SIG-M5 treated with dmso at 0.1 percent for 504 hours (cell line): ENCODE measurements at regions not wholly inside any gene's neighbourhood (a gene's known extent, or its start where the extent isn't known, plus 50 kb on each side); places are given as distances from the start of the nearest gene placed in this dataset.

Experiments used
- DNase-seq: peaks from one replicate; lab custom pipeline; 2025; ENCODE audit not compliant: unreplicated experiment; lab: John Stamatoyannopoulos, UW

DNA sequence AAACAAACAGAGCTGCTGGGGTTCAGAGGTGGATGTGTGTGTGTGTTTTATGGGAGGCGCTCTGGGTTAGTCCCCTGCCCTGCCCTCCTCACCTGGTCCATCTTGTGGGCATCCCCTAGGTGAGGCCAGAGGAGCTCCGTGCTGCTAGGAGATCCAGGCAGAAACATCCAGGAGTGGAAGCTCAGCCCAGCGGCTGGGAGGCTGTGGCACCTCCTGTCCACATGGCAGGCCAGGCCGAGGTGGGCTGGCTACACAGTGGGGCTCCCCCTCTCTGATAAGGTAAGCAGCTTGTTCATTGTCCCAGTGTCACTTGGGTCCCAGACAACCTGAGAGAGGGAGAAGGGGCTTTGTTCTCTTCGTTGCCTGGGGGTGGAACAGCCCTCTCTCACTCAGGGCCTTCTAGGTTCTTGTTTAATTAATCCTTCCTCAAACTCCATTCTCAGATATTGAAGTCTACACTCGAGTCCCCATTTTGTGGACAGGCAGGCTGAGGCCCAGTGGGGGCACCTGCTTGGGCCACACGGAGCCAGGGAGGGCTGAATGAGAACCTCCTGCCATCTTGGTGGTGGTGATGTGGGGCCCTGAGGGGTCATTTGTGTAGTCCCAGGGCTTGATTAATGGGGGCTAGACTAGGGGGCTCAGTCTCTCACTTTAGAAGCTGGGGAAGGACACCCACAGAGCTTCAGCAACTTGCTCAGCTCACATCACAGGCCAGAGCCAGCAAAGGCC is 216.8 kb upstream of the GPR26 start:
- DNase-seq, result no peak

- no peak for DNase-seq
Measured at GRCh38 chr10:123450956-123451605, 215.1 kb upstream of the GPR26 start.

DNA sequence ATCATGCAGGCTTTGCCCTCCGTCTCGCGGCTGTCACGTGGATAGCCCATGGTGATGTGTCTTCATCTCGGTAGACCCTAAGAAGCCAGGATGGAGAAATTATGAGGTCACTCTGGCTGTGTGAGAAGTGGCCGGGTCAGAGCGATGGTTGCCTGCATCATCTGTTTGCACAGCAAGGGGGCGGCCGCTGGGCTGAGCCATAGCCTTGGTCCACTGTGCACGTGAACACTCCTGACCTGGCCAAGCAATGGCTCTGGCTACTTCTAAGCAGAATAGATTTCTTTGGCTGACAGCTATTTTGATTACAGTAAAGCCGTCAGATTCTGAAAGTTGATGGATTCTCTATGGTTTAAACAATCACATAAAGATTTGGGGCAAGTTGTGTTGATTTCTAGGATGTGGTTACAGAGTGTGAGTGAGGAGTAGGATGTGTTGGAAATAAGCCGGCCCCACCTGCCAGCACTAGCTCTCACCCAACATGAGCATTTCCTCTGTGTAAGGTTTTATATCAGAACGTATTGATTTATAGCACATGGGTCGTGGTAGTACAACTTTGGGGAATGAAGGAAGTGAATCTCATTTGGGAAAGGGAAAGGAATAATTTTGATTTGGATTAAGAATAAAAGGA is 214.4 kb upstream of the GPR26 start:
- DNase-seq, result no peak

GRCh38 chr10:123454987-123455386 is 211.2 kb upstream of the GPR26 start:
- no peak for DNase-seq

- no peak for DNase-seq
Measured at GRCh38 chr10:123455861-123456260, 210.3 kb upstream of the GPR26 start.

DNA sequence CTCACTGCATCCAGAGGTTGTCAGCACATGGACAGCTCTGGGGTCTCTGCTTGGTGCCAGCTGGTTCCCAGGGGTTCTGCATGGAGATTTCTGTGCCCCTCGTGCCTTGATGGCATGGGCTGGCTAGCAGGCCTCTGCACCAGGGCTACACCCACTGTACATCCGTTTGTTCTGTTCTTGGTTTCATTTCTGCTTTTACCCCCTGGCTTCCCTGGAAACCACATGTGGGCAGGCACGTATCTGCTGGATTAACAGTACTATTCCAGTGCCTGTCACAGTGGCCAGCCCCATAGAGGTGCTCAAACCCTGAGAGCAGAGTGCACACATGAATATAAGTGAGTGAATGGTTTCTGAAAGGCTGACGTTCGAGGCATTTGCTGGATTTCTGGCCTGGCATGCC is 207.2 kb upstream of the GPR26 start:
- DNase-seq, result no peak

GRCh38 chr10:123459371-123460091 is 206.6 kb upstream of the GPR26 start:
- no peak for DNase-seq

- DNase-seq, result no peak
Measured at GRCh38 chr10:123462246-123462645, 203.9 kb upstream of the GPR26 start.

GRCh38 chr10:123462756-123463155 is 203.4 kb upstream of the GPR26 start:
- no peak for DNase-seq

DNA sequence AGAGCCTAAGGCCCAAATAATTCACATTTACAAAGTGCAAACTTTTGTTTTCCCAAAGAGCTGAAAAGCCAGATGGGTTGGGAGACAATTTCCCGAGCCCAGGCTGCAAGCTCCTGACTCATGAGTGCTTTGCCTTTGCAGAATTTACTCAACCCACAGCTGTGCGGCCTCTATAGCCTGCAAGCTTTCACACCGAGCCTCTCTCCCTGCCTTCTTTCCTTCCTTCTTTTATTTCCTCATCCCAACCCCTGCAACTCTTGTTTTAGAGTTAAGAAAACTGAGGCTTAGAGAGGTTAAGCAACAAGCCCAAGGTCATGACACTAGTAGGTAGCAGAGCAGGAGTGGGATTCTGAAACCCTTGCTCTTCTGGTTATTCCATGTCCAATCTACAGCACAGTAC is 203.0 kb upstream of the GPR26 start:
- peak; percentile 59 for DNase-seq

GRCh38 chr10:123463698-123464097 is 202.5 kb upstream of the GPR26 start:
- DNase-seq, result no peak

GRCh38 chr10:123464430-123465323 is 201.5 kb upstream of the GPR26 start:
- DNase-seq, result peak; percentile 41

GRCh38 chr10:123470336-123470921 is 195.7 kb upstream of the GPR26 start:
- DNase-seq, result no peak

- no peak for DNase-seq
Measured at GRCh38 chr10:123471811-123472210, 194.3 kb upstream of the GPR26 start.

GRCh38 chr10:123472606-123473005 is 193.5 kb upstream of the GPR26 start:
- no peak for DNase-seq

DNA sequence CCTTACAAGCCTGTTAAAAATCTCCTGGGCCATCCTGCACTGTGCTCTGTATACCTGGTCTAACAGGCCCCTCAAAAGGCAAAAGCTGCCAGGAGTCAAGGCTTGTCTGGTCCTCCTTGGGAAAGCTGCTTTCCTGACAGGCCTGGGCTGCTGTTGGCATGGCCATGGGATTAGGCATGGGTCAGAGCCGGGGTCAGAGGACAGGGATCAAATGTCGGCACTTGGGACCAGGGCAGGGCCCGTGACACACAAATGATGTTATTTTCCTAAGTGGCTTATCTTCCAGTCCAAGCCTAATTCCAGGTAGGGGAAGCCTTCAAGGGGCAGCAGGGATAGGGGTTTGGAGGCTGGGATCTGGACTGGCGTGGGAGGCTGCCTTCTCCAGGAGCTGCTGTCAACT is 191.5 kb upstream of the GPR26 start:
- no peak for DNase-seq

DNA sequence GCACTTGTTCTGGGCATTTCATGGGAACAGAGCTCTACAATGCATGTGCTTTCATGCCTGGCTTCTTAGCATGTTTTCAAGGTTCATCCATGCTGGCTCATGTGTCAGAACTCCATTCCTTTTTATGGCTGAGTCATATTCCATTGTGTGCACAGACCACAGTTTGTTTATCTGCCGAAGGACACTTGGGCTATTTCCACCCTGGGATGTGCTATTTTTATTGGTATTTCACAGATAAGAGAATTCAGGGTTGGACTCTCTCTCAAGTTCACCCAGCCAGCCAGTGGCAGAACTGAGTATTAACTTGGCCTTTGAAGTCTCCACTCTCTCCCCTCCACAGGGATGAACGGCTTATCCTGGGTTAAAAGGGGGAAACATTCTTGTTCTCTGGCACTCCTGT is 190.7 kb upstream of the GPR26 start:
- no peak for DNase-seq

DNA sequence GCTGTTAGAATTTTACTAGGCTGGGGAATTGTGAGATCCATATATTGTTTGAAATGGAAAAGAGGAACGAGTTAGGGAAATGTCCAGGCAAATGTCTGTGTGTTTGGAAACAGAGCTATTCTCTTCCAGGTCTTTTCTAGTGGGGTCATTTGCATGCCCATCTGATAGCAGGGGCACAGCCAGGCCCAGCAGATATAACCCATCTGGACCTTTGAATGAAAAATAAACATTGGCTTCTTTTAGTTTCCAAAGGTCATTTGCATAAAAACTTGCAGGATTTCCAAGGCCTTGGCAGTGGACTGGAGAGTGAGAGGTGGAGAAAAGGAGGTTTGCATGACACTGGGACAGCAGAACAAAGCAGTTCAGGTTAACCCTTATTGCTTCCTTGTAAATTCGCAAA is 188.0 kb upstream of the GPR26 start:
- DNase-seq, result no peak

DNA sequence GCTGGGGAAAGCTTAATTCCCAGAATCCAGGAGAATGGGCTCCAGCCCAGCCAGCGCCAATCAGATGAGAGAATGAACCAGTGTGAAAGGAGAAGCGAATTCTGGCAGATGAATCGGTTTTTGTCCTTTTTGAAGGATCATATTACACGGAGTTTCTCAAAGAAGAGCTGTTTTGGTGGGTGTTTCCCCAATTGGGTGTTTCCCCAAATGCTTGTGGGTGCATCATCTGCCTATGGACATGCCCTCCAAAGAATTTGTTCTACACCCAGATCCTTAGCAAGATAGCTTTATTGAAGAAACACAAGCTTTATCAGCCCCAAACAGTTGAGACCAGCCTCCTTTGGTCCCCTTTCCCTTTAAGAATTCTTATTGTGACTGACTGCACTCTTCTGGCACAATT is 186.5 kb upstream of the GPR26 start:
- no peak for DNase-seq

DNA sequence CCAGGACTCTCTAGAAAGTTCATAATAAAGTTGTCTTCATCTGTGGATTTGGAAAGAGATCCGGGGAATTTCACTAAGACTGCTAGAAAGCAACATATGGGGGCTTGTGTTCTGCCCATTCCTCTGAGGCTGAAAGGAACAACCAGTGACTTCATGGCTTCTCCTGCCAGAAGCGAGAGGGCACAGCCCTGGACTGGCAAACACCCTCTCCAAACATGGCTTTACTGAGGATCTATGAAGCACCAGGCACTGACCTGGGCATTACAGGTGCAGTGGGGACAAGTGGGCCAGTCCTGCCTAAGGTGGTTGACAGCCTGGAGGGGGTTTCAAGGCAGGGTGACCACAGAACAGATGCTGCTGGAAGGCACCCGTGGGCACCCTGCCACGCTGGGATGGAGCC is 185.8 kb upstream of the GPR26 start:
- DNase-seq, result no peak
